Mammary epithelial cell (primary cell): ENCODE measurements at regions not wholly inside any gene's neighbourhood (a gene's known extent, or its start where the extent isn't known, plus 50 kb on each side); places are given as distances from the start of the nearest gene placed in this dataset.

Experiments used
- EZH2 ChIP-seq: IDR thresholded peaks from 2 replicates; pipeline ENCODE4 v1.6.1; 2012; ENCODE audit warnings: low read length, inconsistent platforms, borderline replicate concordance
- TF ChIP-seq, protein P1 (sequence below), 2 donors: IDR thresholded peaks in 1 of 2; conservative IDR thresholded peaks in 1 of 2; 2 replicates each; pipeline ENCODE4 v1.5.1; 2011 to 2012; ENCODE audit warnings: inconsistent platforms in 2 of 2, low read length in 2 of 2, mild to moderate bottlenecking in 2 of 2, control low read depth in 1 of 2, low read depth in 1 of 2; ENCODE audit not compliant: insufficient read depth in 1 of 2; ENCODE audit errors: extremely low read depth in 1 of 2

DNA sequence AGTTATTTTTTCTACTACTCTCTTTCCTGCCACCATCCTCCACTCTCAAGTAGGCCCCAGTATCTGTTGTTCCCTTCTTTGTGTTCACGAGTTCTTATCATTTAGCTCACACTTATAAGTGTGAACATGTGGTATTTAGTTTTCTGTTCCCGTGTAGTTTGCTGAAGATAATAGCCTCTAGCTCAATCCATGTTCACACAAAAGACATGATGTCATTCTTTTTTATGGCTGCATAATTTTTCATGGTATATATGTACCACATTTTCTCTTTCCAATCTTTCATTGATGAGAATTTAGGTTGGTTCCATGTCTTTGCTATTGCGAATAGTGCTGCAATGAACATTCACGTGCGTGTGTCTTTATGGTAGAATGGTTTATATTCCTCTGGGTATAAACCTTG, 237.9 kb upstream of the FERMT1 start:
- TF ChIP-seq EZH2: no peak
- TF ChIP-seq, protein P1, sequence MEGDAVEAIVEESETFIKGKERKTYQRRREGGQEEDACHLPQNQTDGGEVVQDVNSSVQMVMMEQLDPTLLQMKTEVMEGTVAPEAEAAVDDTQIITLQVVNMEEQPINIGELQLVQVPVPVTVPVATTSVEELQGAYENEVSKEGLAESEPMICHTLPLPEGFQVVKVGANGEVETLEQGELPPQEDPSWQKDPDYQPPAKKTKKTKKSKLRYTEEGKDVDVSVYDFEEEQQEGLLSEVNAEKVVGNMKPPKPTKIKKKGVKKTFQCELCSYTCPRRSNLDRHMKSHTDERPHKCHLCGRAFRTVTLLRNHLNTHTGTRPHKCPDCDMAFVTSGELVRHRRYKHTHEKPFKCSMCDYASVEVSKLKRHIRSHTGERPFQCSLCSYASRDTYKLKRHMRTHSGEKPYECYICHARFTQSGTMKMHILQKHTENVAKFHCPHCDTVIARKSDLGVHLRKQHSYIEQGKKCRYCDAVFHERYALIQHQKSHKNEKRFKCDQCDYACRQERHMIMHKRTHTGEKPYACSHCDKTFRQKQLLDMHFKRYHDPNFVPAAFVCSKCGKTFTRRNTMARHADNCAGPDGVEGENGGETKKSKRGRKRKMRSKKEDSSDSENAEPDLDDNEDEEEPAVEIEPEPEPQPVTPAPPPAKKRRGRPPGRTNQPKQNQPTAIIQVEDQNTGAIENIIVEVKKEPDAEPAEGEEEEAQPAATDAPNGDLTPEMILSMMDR (conservative IDR thresholded peaks at IDR 0.05 in 1 of 2, IDR thresholded peaks at IDR 0.05 in 1 of 2; ENCODE audit: extremely low read depth in 1 of 2, insufficient read depth in 1 of 2, low read depth in 1 of 2, low read length in 2 of 2): no peak
